Type B pancreatic cell (in vitro differentiated cells): ENCODE measurements at regions not wholly inside any gene's neighbourhood (a gene's known extent, or its start where the extent isn't known, plus 50 kb on each side); places are given as distances from the start of the nearest gene placed in this dataset.

ENCODE experiments used
- DNase-seq: peaks from one replicate; pipeline ENCODE4 v3.0.0; 2021; ENCODE audit warnings: mixed read lengths; ENCODE audit not compliant: unreplicated experiment; ENCODE audit errors: extremely low spot score
- H3K27ac Mint-ChIP-seq: 2 replicates; pipeline ENCODE4 v1.8.0; 2021; ENCODE audit warnings: mild to moderate bottlenecking, mixed read lengths
- H3K27me3 Mint-ChIP-seq: 2 replicates; pipeline ENCODE4 v1.8.0; 2021; ENCODE audit warnings: mixed read lengths
- H3K36me3 Mint-ChIP-seq: 2 replicates; pipeline ENCODE4 v1.8.0; 2021; ENCODE audit warnings: mixed read lengths
- H3K4me1 Mint-ChIP-seq: one replicate; pipeline ENCODE4 v1.8.0; 2021; ENCODE audit warnings: mixed read lengths; ENCODE audit not compliant: unreplicated experiment
- H3K4me3 Mint-ChIP-seq: 2 replicates; pipeline ENCODE4 v1.8.0; 2021; ENCODE audit warnings: mild to moderate bottlenecking, mixed read lengths
- H3K9me3 Mint-ChIP-seq: 2 replicates; pipeline ENCODE4 v1.8.0; 2021; ENCODE audit warnings: mixed read lengths
- CTCF ChIP-seq: fragments of 200-600 bp; sonication (generic); conservative IDR thresholded peaks from 2 replicates; pipeline ENCODE4 v1.5.0; 2021; ENCODE audit warnings: antibody characterized with exemption, mild to moderate bottlenecking

GRCh38 chr16:66001432-66001831, 365.1 kb upstream of the CDH5 start:
- TF ChIP-seq CTCF = no peak
- DNase-seq = no peak
- Mint-ChIP-seq H3K9me3 (no peaks in the 10 kb centered on the region), H3K4me3 (no peak overlapping the region), H3K27ac (no peak overlapping the region), H3K4me1 (no peaks in the 10 kb centered on the region), H3K27me3 (peaks cover 15% of the 10 kb centered on the region), H3K36me3 (no peaks in the 10 kb centered on the region)

- Mint-ChIP-seq H3K27me3 (peaks cover 23% of the 10 kb centered on the region), H3K4me3 (no peak overlapping the region), H3K9me3 (peaks cover 8% of the 10 kb centered on the region), H3K27ac (no peak overlapping the region), H3K4me1 (no peaks in the 10 kb centered on the region), H3K36me3 (no peaks in the 10 kb centered on the region)
- no peak for DNase-seq
- TF ChIP-seq CTCF = no peak
Observed at GRCh38 chr16:65998443-65998842, 368.0 kb upstream of the CDH5 start.

GRCh38 chr16:65994291-65994690, 372.2 kb upstream of the CDH5 start:
- Mint-ChIP-seq H3K4me1 (peaks cover 21% of the 10 kb centered on the region), H3K9me3 (peaks cover 8% of the 10 kb centered on the region), H3K27ac (no peak overlapping the region), H3K4me3 (no peak overlapping the region), H3K27me3 (peaks cover 16% of the 10 kb centered on the region), H3K36me3 (no peaks in the 10 kb centered on the region)
- TF ChIP-seq CTCF = no peak
- no peak for DNase-seq

- H3K4me3 Mint-ChIP-seq = no peak overlapping the region
- peaks cover 12% of the 10 kb centered on the region for H3K9me3 Mint-ChIP-seq
- TF ChIP-seq CTCF = no peak
- DNase-seq = no peak
- H3K4me1 Mint-ChIP-seq = peaks cover 30% of the 10 kb centered on the region
- H3K27ac Mint-ChIP-seq = no peak overlapping the region
- no peaks in the 10 kb centered on the region for H3K36me3 Mint-ChIP-seq
- peaks cover 13% of the 10 kb centered on the region for H3K27me3 Mint-ChIP-seq
Observed at GRCh38 chr16:65991149-65991701, 375.3 kb upstream of the CDH5 start.

GRCh38 chr16:65989861-65990604, 376.5 kb upstream of the CDH5 start:
- peaks cover 8% of the 10 kb centered on the region for H3K27me3 Mint-ChIP-seq
- no peaks in the 10 kb centered on the region for H3K36me3 Mint-ChIP-seq
- no peak for TF ChIP-seq CTCF
- no peak overlapping the region for H3K27ac Mint-ChIP-seq
- H3K9me3 Mint-ChIP-seq = peaks cover 8% of the 10 kb centered on the region
- DNase-seq = no peak
- H3K4me1 Mint-ChIP-seq = peaks cover 30% of the 10 kb centered on the region
- no peak overlapping the region for H3K4me3 Mint-ChIP-seq
